ENCODE measurements at regions not wholly inside any gene's neighbourhood (a gene's known extent, or its start where the extent isn't known, plus 50 kb on each side); places are given as distances from the start of the nearest gene placed in this dataset.
"Not testable (repeated sequence)": the region's sequence is repeated elsewhere in the genome, so short reads cannot be mapped to it uniquely, and the experiment has no call there.

GRCh38 chr7:41459623-41460261, 243.1 kb downstream of the INHBA start:
- no peak for DNase-seq

- DNase-seq: no peak
Observed at GRCh38 chr7:41459183-41459582, 243.7 kb downstream of the INHBA start.

- no peak for DNase-seq
Observed at GRCh38 chr7:41457832-41458437, 245.0 kb downstream of the INHBA start.

GRCh38 chr7:41451826-41452225, 251.1 kb downstream of the INHBA start:
- no peak for DNase-seq

- no peak for DNase-seq
Observed at GRCh38 chr7:41449694-41450093, 253.2 kb downstream of the INHBA start.

- no peak for DNase-seq
Observed at GRCh38 chr7:41449286-41449685, 253.6 kb downstream of the INHBA start.

- DNase-seq: no peak
Observed at GRCh38 chr7:41448104-41448503, 254.8 kb downstream of the INHBA start.

- no peak for DNase-seq
Observed at GRCh38 chr7:41447450-41448042, 255.3 kb downstream of the INHBA start.

- DNase-seq: no peak
Observed at GRCh38 chr7:41446606-41447449, 256.1 kb downstream of the INHBA start.

GRCh38 chr7:41445946-41446345, 256.9 kb downstream of the INHBA start:
- no peak for DNase-seq

- DNase-seq: no peak
Observed at GRCh38 chr7:41445432-41445831, 257.5 kb downstream of the INHBA start.

- no peak for DNase-seq
Observed at GRCh38 chr7:41439515-41439879, 263.4 kb downstream of the INHBA start.

GRCh38 chr7:41438705-41439514, 264.0 kb downstream of the INHBA start:
- no peak for DNase-seq

- no peak for DNase-seq
Observed at GRCh38 chr7:41437257-41438196, 265.4 kb downstream of the INHBA start.

- no peak for DNase-seq
Observed at GRCh38 chr7:41436139-41436538, 266.8 kb downstream of the INHBA start.

GRCh38 chr7:41435020-41435419, 267.9 kb downstream of the INHBA start:
- not testable (repeated sequence) for DNase-seq

- no peak for DNase-seq
Observed at GRCh38 chr7:41431671-41432070, 271.2 kb downstream of the INHBA start.

GRCh38 chr7:41428381-41428780, 274.5 kb downstream of the INHBA start:
- DNase-seq: no peak

- no peak for DNase-seq
Observed at GRCh38 chr7:41425926-41426325, 277.0 kb downstream of the INHBA start.

- no peak for DNase-seq
Observed at GRCh38 chr7:41421056-41421455, 281.8 kb downstream of the INHBA start.

- no peak for DNase-seq
Observed at GRCh38 chr7:41420421-41420820, 282.5 kb downstream of the INHBA start.

GRCh38 chr7:41418337-41418736, 284.6 kb downstream of the INHBA start:
- no peak for DNase-seq
